Omental fat pad (tissue), 3 donors: ENCODE measurements at regions not wholly inside any gene's neighbourhood (a gene's known extent, or its start where the extent isn't known, plus 50 kb on each side); places are given as distances from the start of the nearest gene placed in this dataset.

Source experiments
- ATAC-seq: fragments of 150-250 bp; one replicate; pipeline ENCODE4 v1.9.1; 2016; ENCODE audit warnings: mild to moderate bottlenecking, moderate library complexity; ENCODE audit not compliant: low FRiP score
- DNase-seq: peaks from one replicate; pipeline ENCODE4 v3.0.0-alpha.2; 2019; ENCODE audit warnings: low spot score
- CTCF ChIP-seq, 3 donors: fragments of 450-650 bp; IDR thresholded peaks; one replicate each; pipeline ENCODE4 v1.5.1; 2016 to 2017; ENCODE audit warnings: antibody characterized with exemption in 3 of 3, mild to moderate bottlenecking in 3 of 3, moderate library complexity in 2 of 3

GRCh38 chr5:5954275-5954598, 424.1 kb downstream of the MED10 start:
- no peak for DNase-seq
- no peak for TF ChIP-seq CTCF (IDR thresholded peaks at IDR 0.05)
- no peak for ATAC-seq

- ATAC-seq (no peak), DNase-seq (no peak)
- TF ChIP-seq CTCF (IDR thresholded peaks at IDR 0.05): no peak
Observed at GRCh38 chr5:5953584-5954274, 424.6 kb downstream of the MED10 start.

- TF ChIP-seq CTCF (IDR thresholded peaks at IDR 0.05): no peak
- DNase-seq: no peak
- ATAC-seq: no peak
Observed at GRCh38 chr5:5951953-5952352, 426.4 kb downstream of the MED10 start.

- ATAC-seq (no peak), DNase-seq (no peak)
- no peak for TF ChIP-seq CTCF (IDR thresholded peaks at IDR 0.05)
Observed at GRCh38 chr5:5950658-5951057, 427.7 kb downstream of the MED10 start.

GRCh38 chr5:5941486-5941885, 436.9 kb downstream of the MED10 start:
- no peak for ATAC-seq
- no peak for DNase-seq
- no peak for TF ChIP-seq CTCF (IDR thresholded peaks at IDR 0.05)

- TF ChIP-seq CTCF (IDR thresholded peaks at IDR 0.05): no peak
- DNase-seq (no peak), ATAC-seq (no peak)
Observed at GRCh38 chr5:5939759-5940370, 438.5 kb downstream of the MED10 start.

- no peak for DNase-seq
- ATAC-seq: no peak
- no peak for TF ChIP-seq CTCF (IDR thresholded peaks at IDR 0.05)
Observed at GRCh38 chr5:5933651-5934050, 444.7 kb downstream of the MED10 start.
